GM12878 (cell line): ENCODE measurements at regions not wholly inside any gene's neighbourhood (a gene's known extent, or its start where the extent isn't known, plus 50 kb on each side); places are given as distances from the start of the nearest gene placed in this dataset.

Experiments
- ATAC-seq: fragments of 200-7000 bp; cut with Tn5 transposase; 3 replicates; pipeline ENCODE4 v1.9.1; 2020; ENCODE audit warnings: mild to moderate bottlenecking, moderate library complexity
- BruUV-seq: library from RNA; stranded (reverse); fragments of 400-500 nt; replicated peaks from 2 replicates; lab custom pipeline; 2021; lab: Mats Ljungman, UMichigan
- CTCF ChIA-PET: fragments of 300-600 bp; sonication (Branson Sonifier 250); formaldehyde crosslinking; extraction: SDS; loops from one replicate; lab custom pipeline; 2021; ENCODE audit warnings: inconsistent platforms; lab: Yijun Ruan, JAX
- POLR2A ChIA-PET: fragments of 350-600 bp; formaldehyde crosslinking; extraction: SDS; loops from one replicate; lab custom pipeline; 2021; ENCODE audit warnings: inconsistent platforms; lab: Charles Lee
- RAD21 ChIA-PET: fragments of 300-600 bp; sonication (Branson Sonifier 250); formaldehyde crosslinking; loops from one replicate; lab custom pipeline; 2023; ENCODE audit warnings: antibody characterized with exemption; ENCODE audit not compliant: unreplicated experiment; lab: Charles Lee
- SMC1A ChIA-PET: fragments of 300-600 bp; sonication (Branson Sonifier 250); formaldehyde crosslinking; loops from one replicate; lab custom pipeline; 2023; ENCODE audit not compliant: unreplicated experiment, uncharacterized antibody; lab: Charles Lee
- DNase-seq: peaks from one replicate; pipeline ENCODE4 v3.0.0-alpha.2; 2011; ENCODE audit warnings: low read depth, low spot score
- FAIRE-seq: peaks from 3 replicates; lab custom pipeline; 2011; peaks lifted over from hg19 to GRCh38; lab: Jason Lieb, UNC
- H2AFZ ChIP-seq: 2 replicates; pipeline ENCODE4 v1.6.0; 2011; ENCODE audit warnings: low read depth, low read length, control low read depth; ENCODE audit not compliant: control insufficient read depth
- H3K27ac ChIP-seq: 2 replicates; pipeline ENCODE4 v1.5.1; 2011; ENCODE audit warnings: control low read depth; ENCODE audit not compliant: control insufficient read depth, insufficient read depth
- H3K27me3 ChIP-seq, 2 experiments: replicated peaks in 1 of 2; 2 replicates each; pipeline versions ENCODE4 v1.6.0 to v1.6.1; 2011; ENCODE audit warnings: low read length in 1 of 2; ENCODE audit not compliant: control insufficient read depth in 2 of 2, insufficient read depth in 2 of 2
- H3K36me3 ChIP-seq, 2 experiments: 2 replicates each; pipeline ENCODE4 v1.5.1; 2011; ENCODE audit warnings: low read length in 1 of 2; ENCODE audit not compliant: control insufficient read depth in 2 of 2, insufficient read depth in 2 of 2
- H3K4me1 ChIP-seq: 2 replicates; pipeline ENCODE4 v1.6.1; 2011; ENCODE audit warnings: mild to moderate bottlenecking, low read length, moderate library complexity, mixed read lengths; ENCODE audit not compliant: control insufficient read depth, insufficient read depth
- H3K4me2 ChIP-seq: 2 replicates; pipeline ENCODE4 v1.6.0; 2011; ENCODE audit warnings: control low read depth; ENCODE audit not compliant: control insufficient read depth, insufficient read depth
- H3K4me3 ChIP-seq: fragments of 200-600 bp; sonication (generic); 2 replicates; pipeline ENCODE4 v1.5.1; 2016
- H3K79me2 ChIP-seq: 2 replicates; pipeline ENCODE4 v1.6.0; 2011; ENCODE audit warnings: low read length; ENCODE audit not compliant: control insufficient read depth, insufficient read depth
- H3K9ac ChIP-seq: 2 replicates; pipeline ENCODE4 v1.8.0; 2011; ENCODE audit warnings: low read length, control low read depth, mixed read lengths; ENCODE audit not compliant: control insufficient read depth, insufficient read depth
- H3K9me3 ChIP-seq: replicated peaks from 3 replicates; pipeline ENCODE4 v1.5.1; 2011; ENCODE audit warnings: mild to moderate bottlenecking, low read length; ENCODE audit not compliant: control insufficient read depth, insufficient read depth
- H4K20me1 ChIP-seq: 2 replicates; pipeline ENCODE4 v1.6.0; 2011; ENCODE audit not compliant: control insufficient read depth, insufficient read depth
- CREB1 ChIP-seq: IDR thresholded peaks from 2 replicates; pipeline ENCODE4 v1.6.1; 2012; ENCODE audit warnings: low read depth, mild to moderate bottlenecking, inconsistent platforms
- E2F8 ChIP-seq: fragments of 450-650 bp; IDR thresholded peaks from 2 replicates; pipeline ENCODE4 v1.6.1; 2018; ENCODE audit warnings: mild to moderate bottlenecking, low read depth, moderate library complexity; ENCODE audit not compliant: partially characterized antibody
- EED ChIP-seq: sonication (generic); IDR thresholded peaks from 2 replicates; pipeline ENCODE4 v1.6.1; 2016; ENCODE audit warnings: antibody characterized with exemption, low read depth
- KLF5 ChIP-seq: fragments of 450-650 bp; IDR thresholded peaks from 2 replicates; pipeline ENCODE4 v1.6.1; 2014; ENCODE audit warnings: mild to moderate bottlenecking; ENCODE audit not compliant: partially characterized antibody
- MEF2A ChIP-seq: IDR thresholded peaks from 2 replicates; pipeline ENCODE4 v1.6.1; 2011; ENCODE audit warnings: low read depth, mild to moderate bottlenecking, low read length, moderate library complexity; ENCODE audit not compliant: insufficient read depth
- MXI1 ChIP-seq: fragments of 150-350 bp; IDR thresholded peaks from 2 replicates; pipeline ENCODE4 v1.6.1; 2011; ENCODE audit warnings: low read depth, mild to moderate bottlenecking, inconsistent platforms, low read length, improper control_type of control experiment
- NBN ChIP-seq: fragments of 450-650 bp; IDR thresholded peaks from 2 replicates; pipeline ENCODE4 v1.6.1; 2016
- NR2F1 ChIP-seq: fragments of 450-650 bp; conservative IDR thresholded peaks from 2 replicates; pipeline ENCODE4 v1.6.1; 2017; ENCODE audit warnings: mild to moderate bottlenecking
- PAX8 ChIP-seq: fragments of 450-650 bp; IDR thresholded peaks from 2 replicates; pipeline ENCODE4 v1.6.1; 2017; ENCODE audit warnings: mild to moderate bottlenecking, moderate library complexity
- SRF ChIP-seq, 2 experiments: IDR thresholded peaks; 2 replicates each; pipeline ENCODE4 v1.6.1; 2011; ENCODE audit warnings: low read depth in 2 of 2, low read length in 2 of 2, mild to moderate bottlenecking in 1 of 2, moderate library complexity in 1 of 2
- WGBS: methylation state at CpG from one replicate; pipeline ENCODE4 v1.1.6; 2016; ENCODE audit warnings: low lambda C conversion rate; ENCODE audit not compliant: insufficient replicate concordance, insufficient coverage; ENCODE audit errors: missing lambda C conversion rate; 5-methylcytosine and 5-hydroxymethylcytosine counted together
- in situ Hi-C: fragments of 300-500 bp; cut with MboI; formaldehyde crosslinking; loops from 9 replicates; pipeline ENCODE4 v1.14.3; 2018; ENCODE audit warnings: mixed read lengths
- intact Hi-C: fragments of 100-400 bp; cut with micrococcal nuclease; formaldehyde crosslinking; loops from one replicate; pipeline ENCODE4 v1.14.2; 2022; ENCODE audit not compliant: unreplicated experiment
- TF ChIP-seq, protein P1 (sequence below): IDR thresholded peaks from 2 replicates; pipeline ENCODE4 v1.6.1; 2012; ENCODE audit warnings: low read depth, low read length, improper control_type of control experiment

GRCh38 chr16:17654571-17654970 lies 183.8 kb upstream of the XYLT1 start:
- no peak overlapping the region for H3K9ac ChIP-seq
- BruUV-seq: no TSS peak
- no peak overlapping the region for H3K4me2 ChIP-seq
- DNase-seq: no peak
- CTCF ChIA-PET: no interaction called here
- SMC1A ChIA-PET: no interaction called here
- no peaks in the 10 kb centered on the region for H4K20me1 ChIP-seq
- TF ChIP-seq KLF5 (no peak), NBN (no peak), EED (no peak), MEF2A (no peak), E2F8 (no peak), NR2F1 (no peak), CREB1 (no peak), SRF (IDR thresholded peaks at IDR 0.05; ENCODE audit: low read depth in 2 of 2, low read length in 2 of 2) (no peak), MXI1 (no peak), PAX8 (no peak)
- TF ChIP-seq, protein P1, sequence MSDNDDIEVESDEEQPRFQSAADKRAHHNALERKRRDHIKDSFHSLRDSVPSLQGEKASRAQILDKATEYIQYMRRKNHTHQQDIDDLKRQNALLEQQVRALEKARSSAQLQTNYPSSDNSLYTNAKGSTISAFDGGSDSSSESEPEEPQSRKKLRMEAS: no peak
- no peaks in the 10 kb centered on the region for H3K79me2 ChIP-seq
- no peak for ATAC-seq
- intact Hi-C loops (no loop called here), in situ Hi-C loops (no loop called here)
- H3K4me3 ChIP-seq: no peak overlapping the region
- WGBS: 3% methylated on average over 4 of the region's 4 CpGs
- POLR2A ChIA-PET: no interaction called here
- H3K4me1 ChIP-seq: no peaks in the 10 kb centered on the region
- no peaks in the 10 kb centered on the region for H3K9me3 ChIP-seq
- H3K27ac ChIP-seq: no peak overlapping the region
- H3K27me3 ChIP-seq: peaks cover 2 to 3% of the 10 kb centered on the region in 2 experiments; a peak in 3 of 4 replicates
- RAD21 ChIA-PET: no interaction called here
- no peak overlapping the region for H2AFZ ChIP-seq
- no peaks in the 10 kb centered on the region for H3K36me3 ChIP-seq
- FAIRE-seq: no peak
